HCT116 (cell line): ENCODE measurements at regions not wholly inside any gene's neighbourhood (a gene's known extent, or its start where the extent isn't known, plus 50 kb on each side); places are given as distances from the start of the nearest gene placed in this dataset.
A peak's percentile ranks its signal among the peaks of the same experiment; 100 is the strongest.

Experiments
- ATAC-seq: fragments of 200-7000 bp; cut with Tn5 transposase; 2 replicates; pipeline ENCODE4 v1.9.1; 2020; ENCODE audit warnings: mild to moderate bottlenecking, moderate library complexity
- BruUV-seq: library from RNA; stranded (reverse); fragments of 400-500 nt; replicated peaks from 2 replicates; lab custom pipeline; 2021; lab: Mats Ljungman, UMichigan
- CTCF ChIA-PET: fragments of 300-600 bp; sonication (Branson Sonifier 250); formaldehyde crosslinking; loops from one replicate; lab custom pipeline; 2021; ENCODE audit warnings: antibody characterized with exemption; lab: Charles Lee
- POLR2A ChIA-PET: fragments of 300-600, 350-600 bp; sonication (Branson Sonifier 250); formaldehyde crosslinking; loops from one replicate; lab custom pipeline; 2021; ENCODE audit warnings: antibody characterized with exemption; lab: Charles Lee
- RAD21 ChIA-PET, 2 experiments: fragments of 300-600 bp; sonication (Branson Sonifier 250); formaldehyde crosslinking; loops; one replicate each; lab custom pipeline; 2023; ENCODE audit warnings: low total read pairs in 2 of 2; ENCODE audit not compliant: uncharacterized antibody in 2 of 2, unreplicated experiment in 2 of 2, low non-redundant PET in 1 of 2; lab: Charles Lee
- DNase-seq: peaks from one replicate; pipeline ENCODE4 v3.0.0-alpha.2; 2010; ENCODE audit warnings: low read depth, low spot score
- H2AFZ ChIP-seq: fragments of 200-600 bp; shearing (Covaris generic), sonication (generic); 2 replicates; pipeline ENCODE4 v1.6.1; 2017; ENCODE audit warnings: low read depth, mixed run types, mixed read lengths, antibody characterized with exemption, low read length; ENCODE audit not compliant: poor library complexity, severe bottlenecking
- H3K27ac ChIP-seq: 2 replicates; pipeline ENCODE4 v1.5.1; 2012; ENCODE audit warnings: low read depth, low read length
- H3K27me3 ChIP-seq: fragments of 200-600 bp; sonication (generic); 2 replicates; pipeline ENCODE4 v1.6.1; 2016; ENCODE audit warnings: mixed run types, low read length, mixed read lengths; ENCODE audit not compliant: insufficient read depth
- H3K36me3 ChIP-seq, 2 experiments: fragments of 200-500 bp in 1 of 2; fragments of 200-600 bp in 1 of 2; sonication (Bioruptor generic) in 1 of 2; sonication (generic) in 1 of 2; 2 replicates each; pipeline versions ENCODE4 v1.5.1 to v1.6.1; 2014 to 2016; ENCODE audit warnings: low read length in 2 of 2, inconsistent platforms in 1 of 2, mixed read lengths in 1 of 2, mixed run types in 1 of 2; ENCODE audit not compliant: insufficient read depth in 2 of 2, control insufficient read depth in 1 of 2
- H3K4me1 ChIP-seq, 2 experiments: fragments of 200-600 bp in 1 of 2; sonication (generic) in 1 of 2; 2 replicates each; pipeline versions ENCODE4 v1.5.1 to v1.6.1; 2012 to 2017; ENCODE audit warnings: low read length in 2 of 2, inconsistent platforms in 1 of 2, mild to moderate bottlenecking in 1 of 2, mixed read lengths in 1 of 2, mixed run types in 1 of 2, moderate library complexity in 1 of 2; ENCODE audit not compliant: insufficient read depth in 2 of 2, control insufficient read depth in 1 of 2
- H3K4me2 ChIP-seq: fragments of 200-600 bp; sonication (generic); 2 replicates; pipeline ENCODE4 v1.6.1; 2017; ENCODE audit warnings: mixed run types, low read length, mixed read lengths
- H3K4me3 ChIP-seq, 2 experiments: fragments of 200-600 bp in 1 of 2; sonication (generic) in 1 of 2; replicated peaks in 1 of 2; 2 replicates each; pipeline ENCODE4 v1.5.1; 2011 to 2016; ENCODE audit warnings: low read length in 2 of 2, control low read depth in 1 of 2, low read depth in 1 of 2, mild to moderate bottlenecking in 1 of 2, mixed read lengths in 1 of 2, mixed run types in 1 of 2
- H3K79me2 ChIP-seq: fragments of 200-600 bp; sonication (generic); 2 replicates; pipeline ENCODE4 v1.6.1; 2017; ENCODE audit warnings: mild to moderate bottlenecking, mixed run types, low read length, moderate library complexity, mixed read lengths; ENCODE audit not compliant: insufficient read depth
- H3K9ac ChIP-seq: fragments of 200-600 bp; sonication (generic); 2 replicates; pipeline ENCODE4 v1.6.1; 2016; ENCODE audit warnings: low read length, mixed read lengths
- H3K9me2 ChIP-seq: fragments of 200-600 bp; sonication (generic), shearing (Covaris generic); 2 replicates; pipeline ENCODE4 v1.6.1; 2017; ENCODE audit warnings: mixed run types, mild to moderate bottlenecking, moderate library complexity; ENCODE audit not compliant: insufficient read depth
- H3K9me3 ChIP-seq, 2 experiments: fragments of 200-500 bp in 1 of 2; fragments of 200-600 bp in 1 of 2; sonication (Bioruptor generic) in 1 of 2; sonication (generic) in 1 of 2; 2 replicates each; pipeline ENCODE4 v1.6.1; 2014 to 2017; ENCODE audit warnings: low read length in 2 of 2, mixed read lengths in 2 of 2, inconsistent platforms in 1 of 2, low read depth in 1 of 2, mild to moderate bottlenecking in 1 of 2, mixed run types in 1 of 2, moderate library complexity in 1 of 2; ENCODE audit not compliant: control insufficient read depth in 1 of 2, insufficient read depth in 1 of 2
- H4K20me1 ChIP-seq: fragments of 200-600 bp; sonication (generic), shearing (Covaris generic); 2 replicates; pipeline ENCODE4 v1.6.1; 2017; ENCODE audit warnings: mixed run types, mild to moderate bottlenecking, moderate library complexity; ENCODE audit not compliant: insufficient read depth
- ATF3 ChIP-seq: IDR thresholded peaks from 2 replicates; pipeline ENCODE4 v1.6.1; 2012
- ELF1 ChIP-seq: IDR thresholded peaks from 2 replicates; pipeline ENCODE4 v1.6.1; 2012; ENCODE audit warnings: low read depth, borderline replicate concordance
- FOSL1 ChIP-seq: IDR thresholded peaks from 2 replicates; pipeline ENCODE4 v1.6.1; 2012; ENCODE audit warnings: low read depth
- JUND ChIP-seq: IDR thresholded peaks from 2 replicates; pipeline ENCODE4 v1.6.1; 2012
- RAD21 ChIP-seq: IDR thresholded peaks from 2 replicates; pipeline ENCODE4 v1.6.1; 2012; ENCODE audit warnings: low read depth, mild to moderate bottlenecking
- REST ChIP-seq: IDR thresholded peaks from 2 replicates; pipeline ENCODE4 v1.6.1; 2012; ENCODE audit warnings: low read depth
- SIN3A ChIP-seq: IDR thresholded peaks from 2 replicates; pipeline ENCODE4 v1.6.1; 2012; ENCODE audit warnings: low read depth
- SP1 ChIP-seq: IDR thresholded peaks from 2 replicates; pipeline ENCODE4 v1.6.1; 2012; ENCODE audit warnings: low read depth
- SRF ChIP-seq: IDR thresholded peaks from 2 replicates; pipeline ENCODE4 v1.6.1; 2012; ENCODE audit warnings: low read depth
- TCF7L2 ChIP-seq: IDR thresholded peaks from 2 replicates; pipeline ENCODE4 v1.7.0; 2011; ENCODE audit warnings: borderline replicate concordance, inconsistent platforms; ENCODE audit not compliant: insufficient read depth, insufficient read length; ENCODE audit errors: extremely low read depth
- YY1 ChIP-seq: IDR thresholded peaks from 2 replicates; pipeline ENCODE4 v1.6.1; 2011; ENCODE audit warnings: low read length, low read depth, moderate library complexity, mild to moderate bottlenecking; ENCODE audit not compliant: insufficient replicate concordance; ENCODE audit errors: extremely low read depth
- ZBTB33 ChIP-seq: IDR thresholded peaks from 2 replicates; pipeline ENCODE4 v1.6.1; 2011; ENCODE audit warnings: mild to moderate bottlenecking, low read length, moderate library complexity; ENCODE audit not compliant: insufficient replicate concordance; ENCODE audit errors: extremely low read depth
- ZNF274 ChIP-seq: fragments of 200-500 bp; sonication (Bioruptor generic); IDR thresholded peaks from 2 replicates; pipeline ENCODE4 v1.6.1; 2014; ENCODE audit warnings: mild to moderate bottlenecking, low read depth, low read length, inconsistent platforms
- intact Hi-C: fragments of 100-400 bp; cut with micrococcal nuclease; formaldehyde crosslinking; loops from 2 replicates; pipeline ENCODE4 v1.10.0; 2022
- TF ChIP-seq, protein P1 (sequence below): IDR thresholded peaks from 2 replicates; pipeline ENCODE4 v1.6.1; 2012
- TF ChIP-seq, protein P2 (sequence below), 3 experiments: fragments of 200-600 bp in 1 of 3; sonication (generic) in 1 of 3; IDR thresholded peaks in 2 of 3; conservative IDR thresholded peaks in 1 of 3; 2 replicates each; pipeline ENCODE4 v1.5.1; 2012 to 2017; ENCODE audit warnings: low read depth in 2 of 3, low read length in 2 of 3, antibody characterized with exemption in 1 of 3, borderline replicate concordance in 1 of 3, control low read depth in 1 of 3, mild to moderate bottlenecking in 1 of 3, mixed read lengths in 1 of 3, mixed run types in 1 of 3, moderate library complexity in 1 of 3; ENCODE audit not compliant: insufficient read depth in 1 of 3

GRCh38 chr12:74393272-74393671, 144.4 kb upstream of the ATXN7L3B start (continued):
- TF ChIP-seq, protein P1, sequence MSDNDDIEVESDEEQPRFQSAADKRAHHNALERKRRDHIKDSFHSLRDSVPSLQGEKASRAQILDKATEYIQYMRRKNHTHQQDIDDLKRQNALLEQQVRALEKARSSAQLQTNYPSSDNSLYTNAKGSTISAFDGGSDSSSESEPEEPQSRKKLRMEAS: peak; percentile 68

DNA sequence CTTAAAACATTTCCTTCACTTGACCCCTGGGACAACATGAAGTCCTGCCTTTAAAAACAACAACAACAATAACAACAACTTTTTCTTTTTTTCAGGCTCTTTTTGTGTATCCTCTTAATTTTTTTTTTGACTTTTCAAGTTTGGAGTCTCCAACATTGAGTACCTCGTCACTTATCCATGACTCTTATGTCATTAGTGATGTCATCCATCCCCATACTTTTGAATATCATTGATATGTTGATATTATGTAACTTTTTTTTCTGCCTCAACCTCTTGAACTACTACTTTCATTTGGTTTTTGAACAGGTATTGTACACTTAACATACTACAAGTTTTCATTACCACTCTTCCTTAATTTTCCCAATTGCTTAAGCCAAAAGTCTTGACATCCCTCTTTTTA, 143.0 kb upstream of the ATXN7L3B start:
- Histone ChIP-seq H3K4me1 (peaks cover 3 to 34% of the 10 kb centered on the region in 2 experiments; a peak in 3 of 4 replicates), H3K4me2 (no peak overlapping the region), H3K9ac (no peak overlapping the region), H3K27me3 (no peaks in the 10 kb centered on the region), H3K4me3 (no peak overlapping the region), H4K20me1 (no peaks in the 10 kb centered on the region), H2AFZ (no peak overlapping the region), H3K9me2 (no peaks in the 10 kb centered on the region), H3K79me2 (peaks cover under 1% of the 10 kb centered on the region; the same call in 1 of the 2 replicates), H3K9me3 (no peaks in the 10 kb centered on the region), H3K36me3 (no peaks in the 10 kb centered on the region), H3K27ac (no peak overlapping the region)
- no TSS peak for BruUV-seq
- CTCF ChIA-PET: no interaction called here
- DNase-seq (no peak), ATAC-seq (no peak)
- POLR2A ChIA-PET: no interaction called here
- TF ChIP-seq, protein P1: no peak
- no peak for TF ChIP-seq REST
- TF ChIP-seq ZBTB33: no peak
- TF ChIP-seq ZNF274: no peak
- no peak for TF ChIP-seq ELF1
- TF ChIP-seq FOSL1: no peak
- no peak for TF ChIP-seq TCF7L2
- no peak for TF ChIP-seq ATF3
- TF ChIP-seq, protein P2, sequence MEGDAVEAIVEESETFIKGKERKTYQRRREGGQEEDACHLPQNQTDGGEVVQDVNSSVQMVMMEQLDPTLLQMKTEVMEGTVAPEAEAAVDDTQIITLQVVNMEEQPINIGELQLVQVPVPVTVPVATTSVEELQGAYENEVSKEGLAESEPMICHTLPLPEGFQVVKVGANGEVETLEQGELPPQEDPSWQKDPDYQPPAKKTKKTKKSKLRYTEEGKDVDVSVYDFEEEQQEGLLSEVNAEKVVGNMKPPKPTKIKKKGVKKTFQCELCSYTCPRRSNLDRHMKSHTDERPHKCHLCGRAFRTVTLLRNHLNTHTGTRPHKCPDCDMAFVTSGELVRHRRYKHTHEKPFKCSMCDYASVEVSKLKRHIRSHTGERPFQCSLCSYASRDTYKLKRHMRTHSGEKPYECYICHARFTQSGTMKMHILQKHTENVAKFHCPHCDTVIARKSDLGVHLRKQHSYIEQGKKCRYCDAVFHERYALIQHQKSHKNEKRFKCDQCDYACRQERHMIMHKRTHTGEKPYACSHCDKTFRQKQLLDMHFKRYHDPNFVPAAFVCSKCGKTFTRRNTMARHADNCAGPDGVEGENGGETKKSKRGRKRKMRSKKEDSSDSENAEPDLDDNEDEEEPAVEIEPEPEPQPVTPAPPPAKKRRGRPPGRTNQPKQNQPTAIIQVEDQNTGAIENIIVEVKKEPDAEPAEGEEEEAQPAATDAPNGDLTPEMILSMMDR (IDR thresholded peaks at IDR 0.05 in 2 of 3, conservative IDR thresholded peaks at IDR 0.05 in 1 of 3; ENCODE audit: borderline replicate concordance in 1 of 3, insufficient read depth in 1 of 3, low read depth in 2 of 3, low read length in 2 of 3): no peak
- TF ChIP-seq YY1: no peak
- no peak for TF ChIP-seq SP1
- no peak for TF ChIP-seq RAD21
- no peak for TF ChIP-seq JUND
- TF ChIP-seq SIN3A: no peak
- TF ChIP-seq SRF: no peak
- RAD21 ChIA-PET: no interaction called here
- intact Hi-C loops: no loop called here
